IPS-18a (cell line): ENCODE measurements at regions not wholly inside any gene's neighbourhood (a gene's known extent, or its start where the extent isn't known, plus 50 kb on each side); places are given as distances from the start of the nearest gene placed in this dataset.

Source experiments
- H3K27ac ChIP-seq: one replicate; pipeline ENCODE4 v1.5.1; 2013; ENCODE audit warnings: low read length
- H3K27me3 ChIP-seq: one replicate; pipeline ENCODE4 v1.6.1; 2013; ENCODE audit warnings: mild to moderate bottlenecking, low read length; ENCODE audit not compliant: control insufficient read depth, insufficient read depth
- H3K36me3 ChIP-seq: one replicate; pipeline ENCODE4 v1.6.1; 2013; ENCODE audit warnings: low read depth, low read length; ENCODE audit not compliant: control insufficient read depth
- H3K4me1 ChIP-seq: one replicate; pipeline ENCODE4 v1.6.1; 2013; ENCODE audit warnings: low read depth, low read length; ENCODE audit not compliant: control insufficient read depth
- H3K4me3 ChIP-seq: one replicate; pipeline ENCODE4 v1.5.1; 2013; ENCODE audit warnings: low read length
- H3K9ac ChIP-seq: one replicate; pipeline ENCODE4 v1.6.1; 2013; ENCODE audit warnings: mild to moderate bottlenecking, low read length, moderate library complexity
- H3K9me3 ChIP-seq: one replicate; pipeline ENCODE4 v1.6.1; 2013; ENCODE audit warnings: low read depth, low read length; ENCODE audit not compliant: control insufficient read depth

- Histone ChIP-seq H3K4me1 (no peaks in the 10 kb centered on the region), H3K9ac (no peak overlapping the region), H3K27ac (no peak overlapping the region), H3K36me3 (no peaks in the 10 kb centered on the region), H3K4me3 (no peak overlapping the region), H3K9me3 (no peaks in the 10 kb centered on the region), H3K27me3 (no peaks in the 10 kb centered on the region)
These were observed 364.1 kb downstream of the GATA3 start for GRCh38 chr10:8418631-8419030.

GRCh38 chr10:8420182-8420581 is 365.7 kb downstream of the GATA3 start:
- no peak overlapping the region for H3K27ac ChIP-seq
- H3K4me3 ChIP-seq, result no peak overlapping the region
- H3K9me3 ChIP-seq, result no peaks in the 10 kb centered on the region
- no peaks in the 10 kb centered on the region for H3K36me3 ChIP-seq
- H3K4me1 ChIP-seq, result no peaks in the 10 kb centered on the region
- H3K27me3 ChIP-seq, result no peaks in the 10 kb centered on the region
- no peak overlapping the region for H3K9ac ChIP-seq

- Histone ChIP-seq H3K4me1 (peaks cover 10% of the 10 kb centered on the region), H3K9ac (no peak overlapping the region), H3K36me3 (no peaks in the 10 kb centered on the region), H3K4me3 (no peak overlapping the region), H3K27me3 (no peaks in the 10 kb centered on the region), H3K27ac (no peak overlapping the region), H3K9me3 (no peaks in the 10 kb centered on the region)
These were observed 370.2 kb downstream of the GATA3 start for GRCh38 chr10:8424555-8425211.

DNA sequence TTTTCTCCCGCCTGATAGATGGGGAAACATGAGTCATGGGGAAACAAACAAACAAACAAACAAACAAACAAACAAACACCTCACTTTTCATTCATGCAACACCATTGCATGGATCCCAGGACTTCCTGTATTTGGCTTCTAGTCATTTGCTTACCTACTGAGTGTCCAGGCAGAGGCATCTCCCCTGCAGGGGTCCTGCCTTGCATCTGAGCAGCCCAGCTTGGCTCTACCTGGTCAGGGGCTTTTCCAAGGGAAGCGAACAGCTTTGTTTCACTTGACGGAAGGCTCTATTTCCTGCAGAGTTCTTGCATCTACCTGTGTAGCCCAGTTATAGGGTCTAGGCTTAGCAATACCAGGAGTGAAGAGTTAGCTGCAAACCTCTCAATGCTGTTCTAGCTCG is 374.2 kb downstream of the GATA3 start:
- Histone ChIP-seq H3K27me3 (no peaks in the 10 kb centered on the region), H3K4me3 (no peak overlapping the region), H3K4me1 (peaks cover 10% of the 10 kb centered on the region), H3K27ac (no peak overlapping the region), H3K9me3 (no peaks in the 10 kb centered on the region), H3K36me3 (no peaks in the 10 kb centered on the region), H3K9ac (no peak overlapping the region)

GRCh38 chr10:8430321-8430720 is 375.8 kb downstream of the GATA3 start:
- no peaks in the 10 kb centered on the region for H3K36me3 ChIP-seq
- no peaks in the 10 kb centered on the region for H3K27me3 ChIP-seq
- no peak overlapping the region for H3K9ac ChIP-seq
- peaks cover 10% of the 10 kb centered on the region for H3K4me1 ChIP-seq
- H3K27ac ChIP-seq, result no peak overlapping the region
- H3K4me3 ChIP-seq, result no peak overlapping the region
- no peaks in the 10 kb centered on the region for H3K9me3 ChIP-seq

DNA sequence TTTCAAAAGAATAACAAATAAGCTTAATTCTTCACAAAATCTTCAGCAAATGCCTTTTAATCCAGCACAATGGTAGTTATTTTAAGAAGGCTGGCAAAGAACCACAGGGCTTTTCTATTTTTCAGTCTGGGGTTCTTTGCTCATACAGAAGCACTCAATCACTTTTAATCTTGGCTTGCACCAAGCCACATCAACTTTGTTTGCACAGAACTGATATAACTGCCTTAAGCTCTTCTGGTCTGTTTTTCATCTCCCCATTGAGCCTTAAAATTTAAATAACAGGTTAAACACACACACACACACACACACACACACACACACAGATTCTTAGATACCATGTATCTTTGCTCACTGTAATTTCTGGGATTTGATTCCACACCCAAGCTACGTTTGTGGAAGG is 377.0 kb downstream of the GATA3 start:
- peaks cover 10% of the 10 kb centered on the region for H3K4me1 ChIP-seq
- no peaks in the 10 kb centered on the region for H3K27me3 ChIP-seq
- no peak overlapping the region for H3K4me3 ChIP-seq
- no peaks in the 10 kb centered on the region for H3K9me3 ChIP-seq
- H3K27ac ChIP-seq, result no peak overlapping the region
- H3K9ac ChIP-seq, result no peak overlapping the region
- no peaks in the 10 kb centered on the region for H3K36me3 ChIP-seq

DNA sequence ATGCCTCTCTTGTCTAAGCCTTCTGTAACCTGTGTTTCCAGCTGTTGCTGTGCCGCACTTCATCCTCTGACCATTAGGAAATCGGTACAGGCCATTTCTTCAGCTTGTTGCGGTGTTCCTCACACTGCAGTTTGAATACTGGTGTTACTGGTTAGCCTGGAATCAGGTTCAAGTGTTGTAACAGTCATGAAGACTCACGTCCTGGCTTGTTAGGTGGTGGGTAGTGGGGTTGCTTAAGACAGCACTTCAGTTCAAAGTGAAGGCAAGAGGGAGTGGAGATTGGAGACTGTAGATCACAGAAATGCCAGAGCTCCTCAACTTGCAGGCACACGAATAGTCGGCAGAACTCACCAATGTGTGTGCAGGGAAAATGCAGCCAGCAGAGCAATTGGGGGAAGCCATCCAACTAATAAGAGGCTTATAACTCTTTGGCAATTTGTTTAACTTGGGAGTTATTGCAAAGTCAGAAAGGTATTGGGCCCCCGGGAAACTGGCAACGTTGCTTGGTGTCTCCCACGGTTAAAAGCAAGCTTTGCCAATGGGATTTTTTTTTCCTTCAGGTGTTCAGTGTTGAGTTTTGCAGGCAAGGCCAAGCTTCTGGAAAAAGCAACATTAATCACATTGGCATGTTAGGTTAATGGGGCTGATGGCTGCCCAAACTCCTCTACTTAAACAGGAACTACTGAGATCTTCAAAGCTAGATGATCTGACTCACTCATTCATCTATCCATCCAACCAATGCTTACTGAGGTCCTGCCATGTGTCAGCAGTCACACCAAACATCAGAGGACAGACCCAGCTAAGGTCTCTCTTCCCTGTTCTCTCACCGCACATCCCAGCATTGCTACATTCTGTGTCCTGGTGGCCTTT is 380.9 kb downstream of the GATA3 start:
- no peak overlapping the region for H3K27ac ChIP-seq
- H3K9me3 ChIP-seq, result no peaks in the 10 kb centered on the region
- H3K36me3 ChIP-seq, result no peaks in the 10 kb centered on the region
- no peak overlapping the region for H3K9ac ChIP-seq
- H3K27me3 ChIP-seq, result no peaks in the 10 kb centered on the region
- no peak overlapping the region for H3K4me3 ChIP-seq
- no peaks in the 10 kb centered on the region for H3K4me1 ChIP-seq

GRCh38 chr10:8437896-8438295 is 383.4 kb downstream of the GATA3 start:
- Histone ChIP-seq H3K9me3 (no peaks in the 10 kb centered on the region), H3K36me3 (no peaks in the 10 kb centered on the region), H3K27me3 (no peaks in the 10 kb centered on the region), H3K27ac (no peak overlapping the region), H3K9ac (no peak overlapping the region), H3K4me1 (no peaks in the 10 kb centered on the region), H3K4me3 (no peak overlapping the region)

GRCh38 chr10:8438603-8439002 is 384.1 kb downstream of the GATA3 start:
- Histone ChIP-seq H3K4me1 (no peaks in the 10 kb centered on the region), H3K9me3 (no peaks in the 10 kb centered on the region), H3K27me3 (no peaks in the 10 kb centered on the region), H3K36me3 (no peaks in the 10 kb centered on the region), H3K27ac (no peak overlapping the region), H3K4me3 (no peak overlapping the region), H3K9ac (no peak overlapping the region)

- no peak overlapping the region for H3K27ac ChIP-seq
- H3K4me3 ChIP-seq, result no peak overlapping the region
- H3K9me3 ChIP-seq, result no peaks in the 10 kb centered on the region
- no peaks in the 10 kb centered on the region for H3K36me3 ChIP-seq
- H3K4me1 ChIP-seq, result no peaks in the 10 kb centered on the region
- no peaks in the 10 kb centered on the region for H3K27me3 ChIP-seq
- H3K9ac ChIP-seq, result no peak overlapping the region
These were observed 384.6 kb downstream of the GATA3 start for GRCh38 chr10:8439040-8439439.

DNA sequence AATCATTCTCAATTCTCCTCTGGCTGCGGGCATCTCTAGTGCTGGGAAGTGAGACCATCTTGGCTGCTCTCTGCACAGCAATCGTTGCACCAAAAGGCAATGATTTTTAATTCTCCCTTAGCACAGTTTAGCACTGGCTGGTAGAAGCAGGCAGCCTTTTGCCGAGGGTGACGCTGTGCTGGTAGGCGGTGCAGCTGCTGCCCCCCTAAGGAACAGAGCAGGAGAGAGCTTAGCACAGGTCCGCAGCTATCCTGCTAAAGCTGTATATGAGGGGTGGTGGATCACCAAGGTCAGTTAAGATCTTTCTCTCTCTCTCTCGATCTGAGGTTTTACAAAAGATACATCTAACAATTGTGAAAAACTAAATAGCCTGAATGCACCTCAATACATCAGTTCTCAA is 390.1 kb downstream of the GATA3 start:
- Histone ChIP-seq H3K36me3 (no peaks in the 10 kb centered on the region), H3K4me1 (peaks cover 3% of the 10 kb centered on the region), H3K9me3 (no peaks in the 10 kb centered on the region), H3K9ac (no peak overlapping the region), H3K27ac (no peak overlapping the region), H3K4me3 (no peak overlapping the region), H3K27me3 (no peaks in the 10 kb centered on the region)

DNA sequence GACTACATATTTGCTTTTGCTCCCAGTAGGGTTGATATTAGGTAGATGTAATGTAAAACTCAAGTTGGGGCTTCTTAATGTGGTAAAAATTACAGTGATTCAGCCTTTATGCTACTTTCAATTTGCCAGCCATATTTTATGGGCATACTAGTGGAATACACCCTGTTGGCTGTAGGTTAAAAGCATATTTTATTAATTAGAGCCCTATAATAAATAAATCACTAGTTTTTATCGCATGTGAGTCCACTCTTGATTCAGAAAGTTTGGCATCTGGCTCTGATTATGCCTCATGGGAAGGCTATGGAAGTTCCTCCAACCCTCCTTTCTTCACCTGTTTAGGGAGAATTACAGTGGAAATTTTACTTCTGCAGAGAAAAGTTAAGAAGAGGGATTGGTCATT is 390.9 kb downstream of the GATA3 start:
- Histone ChIP-seq H3K36me3 (no peaks in the 10 kb centered on the region), H3K4me1 (peaks cover 3% of the 10 kb centered on the region), H3K9me3 (no peaks in the 10 kb centered on the region), H3K9ac (no peak overlapping the region), H3K27ac (no peak overlapping the region), H3K4me3 (no peak overlapping the region), H3K27me3 (no peaks in the 10 kb centered on the region)
